Stimulated activated CD8-positive, alpha-beta memory T cell treated with anti-CD3 and anti-CD28 coated beads, Interleukin-4, amount 100 ng/mL, for 24 hours (primary cell): ENCODE measurements at regions not wholly inside any gene's neighbourhood (a gene's known extent, or its start where the extent isn't known, plus 50 kb on each side); places are given as distances from the start of the nearest gene placed in this dataset.
A peak's percentile ranks its signal among the peaks of the same experiment; 100 is the strongest.
"Not testable (repeated sequence)": the region's sequence is repeated elsewhere in the genome, so short reads cannot be mapped to it uniquely, and the experiment has no call there.

ENCODE experiments used
- DNase-seq: peaks from one replicate; pipeline ENCODE4 v3.0.0-alpha.2; 2020; ENCODE audit warnings: low read depth

DNA sequence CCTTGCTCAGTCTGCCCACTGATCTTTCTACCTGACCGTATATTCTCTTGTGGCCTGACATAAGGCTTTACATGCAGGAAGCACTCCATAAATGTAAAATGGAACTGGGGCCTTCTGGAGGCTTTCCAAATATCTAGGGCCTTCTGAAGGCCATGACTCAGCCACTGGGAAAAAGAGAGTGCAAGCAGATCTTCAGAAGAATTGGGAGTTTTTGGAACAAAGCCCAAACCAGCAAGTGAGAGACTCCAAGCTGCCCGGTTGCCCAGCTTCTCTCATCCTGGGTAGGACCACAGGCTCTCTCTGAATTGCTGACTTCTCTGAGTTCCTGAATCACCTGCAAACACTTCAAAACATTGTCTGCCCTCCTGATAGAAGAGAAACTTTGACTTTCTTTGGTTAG is 107.9 kb upstream of the BMAL1 start:
- DNase-seq, result no peak

DNA sequence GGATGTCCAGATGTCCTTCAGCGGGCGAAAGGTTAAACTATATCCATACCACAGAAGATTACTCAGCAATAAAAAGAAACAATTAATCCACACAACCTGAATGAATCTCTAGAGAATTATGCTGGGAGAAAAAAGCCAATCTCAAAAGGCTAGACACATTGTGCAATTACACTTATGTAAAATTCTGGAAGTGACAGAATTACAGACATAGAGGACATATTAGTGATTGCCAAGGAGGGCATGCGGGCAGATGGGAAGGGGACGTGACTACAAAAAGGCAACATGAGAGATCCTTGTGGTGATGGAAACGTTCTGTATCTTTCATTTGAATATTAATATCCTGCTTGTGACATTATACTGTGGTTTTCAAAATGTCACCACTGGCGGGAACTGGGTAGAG is 103.5 kb upstream of the BMAL1 start:
- DNase-seq, result no peak

DNA sequence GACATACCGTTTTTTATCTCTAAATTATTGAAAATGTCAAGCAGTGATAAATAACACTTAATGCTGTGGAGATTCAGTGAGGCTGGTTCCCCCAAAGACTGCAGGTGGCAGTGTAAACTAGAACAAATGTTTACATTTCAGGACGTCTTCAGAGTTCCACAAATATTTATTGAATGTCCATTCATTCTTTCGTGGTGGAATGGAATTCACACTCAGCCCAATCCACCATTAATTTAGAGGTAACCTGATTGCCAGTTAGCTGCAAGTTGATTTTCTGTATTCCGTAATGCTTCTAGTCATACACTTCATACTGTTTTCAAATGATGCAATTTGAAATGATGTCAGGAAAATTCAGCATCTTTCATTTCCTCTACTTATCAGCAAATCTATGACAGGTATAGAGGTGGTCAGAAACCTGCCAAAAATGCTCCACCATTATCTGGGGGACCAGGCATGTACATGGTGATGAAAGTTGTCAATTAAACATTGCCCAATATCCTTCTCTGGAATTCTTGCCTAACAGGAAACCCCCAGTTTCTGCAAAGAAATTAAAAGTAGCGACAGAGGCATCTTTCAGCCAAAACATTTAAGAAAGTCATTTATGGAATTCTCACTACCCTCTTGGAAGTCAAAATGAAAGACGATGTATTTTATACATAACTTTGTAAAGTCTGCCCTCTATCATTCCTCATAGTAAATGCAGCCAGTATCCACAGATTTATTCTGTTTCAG is 94.3 kb upstream of the BMAL1 start:
- DNase-seq, result no peak

DNA sequence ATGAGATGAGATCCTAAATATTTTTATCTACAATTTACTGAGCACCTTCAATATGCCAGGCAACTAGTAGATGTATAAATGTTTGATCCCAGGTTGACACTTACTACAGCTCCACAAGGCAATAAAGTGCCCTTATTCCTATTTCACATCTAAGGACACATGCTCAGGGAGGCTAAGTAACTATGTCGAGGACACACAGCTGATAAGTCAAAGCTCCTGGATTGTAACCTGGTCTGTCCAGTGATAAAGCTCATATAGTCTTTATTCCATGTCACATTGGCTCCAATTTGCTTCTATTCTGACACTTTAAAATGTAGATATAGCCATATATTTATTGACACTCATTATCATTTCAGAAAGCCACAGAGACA is 93.8 kb upstream of the BMAL1 start:
- DNase-seq, result no peak

DNA sequence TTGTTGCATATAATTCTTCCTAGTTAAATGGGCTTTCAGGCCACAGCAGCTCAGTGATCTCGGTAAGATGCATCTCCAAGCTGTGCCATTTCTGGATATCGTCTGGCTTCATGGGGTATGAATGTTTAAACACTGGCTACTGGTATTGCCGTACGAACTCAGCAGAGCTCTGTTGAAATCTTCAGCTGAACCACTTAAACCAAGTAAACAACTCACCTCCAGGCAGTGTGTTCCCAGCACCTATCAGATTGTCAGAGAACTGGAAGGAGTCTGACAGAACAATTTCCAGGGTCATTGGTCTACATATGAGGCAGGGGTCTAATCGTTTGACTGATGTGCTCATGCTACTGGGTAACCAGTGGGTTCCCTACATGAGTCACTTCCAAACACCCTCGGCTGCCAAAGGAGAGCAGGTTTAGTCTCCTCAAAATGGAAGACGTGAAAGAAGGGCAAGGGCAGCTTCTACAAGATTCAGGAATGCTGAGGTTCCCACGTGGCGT is 93.2 kb upstream of the BMAL1 start:
- DNase-seq, result no peak

DNA sequence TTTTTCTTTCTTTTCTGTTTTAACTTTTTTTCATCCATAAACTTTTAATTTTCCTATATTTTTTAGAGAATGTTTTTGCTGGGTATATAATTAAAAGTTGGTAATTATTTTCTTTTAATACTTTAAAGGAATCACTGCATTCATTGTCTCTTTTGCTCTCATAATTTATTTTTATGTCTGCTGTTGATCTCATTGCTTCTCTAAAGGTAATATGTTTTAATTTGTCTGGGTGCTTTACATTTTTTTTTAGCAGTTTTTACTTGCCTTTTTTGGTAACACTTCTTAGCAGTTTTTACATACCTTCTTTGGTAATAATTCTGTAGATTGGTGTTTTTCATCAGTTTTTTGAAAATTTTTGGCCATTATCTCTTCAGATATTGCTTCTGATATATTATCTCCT is 89.4 kb upstream of the BMAL1 start:
- DNase-seq, result no peak

DNA sequence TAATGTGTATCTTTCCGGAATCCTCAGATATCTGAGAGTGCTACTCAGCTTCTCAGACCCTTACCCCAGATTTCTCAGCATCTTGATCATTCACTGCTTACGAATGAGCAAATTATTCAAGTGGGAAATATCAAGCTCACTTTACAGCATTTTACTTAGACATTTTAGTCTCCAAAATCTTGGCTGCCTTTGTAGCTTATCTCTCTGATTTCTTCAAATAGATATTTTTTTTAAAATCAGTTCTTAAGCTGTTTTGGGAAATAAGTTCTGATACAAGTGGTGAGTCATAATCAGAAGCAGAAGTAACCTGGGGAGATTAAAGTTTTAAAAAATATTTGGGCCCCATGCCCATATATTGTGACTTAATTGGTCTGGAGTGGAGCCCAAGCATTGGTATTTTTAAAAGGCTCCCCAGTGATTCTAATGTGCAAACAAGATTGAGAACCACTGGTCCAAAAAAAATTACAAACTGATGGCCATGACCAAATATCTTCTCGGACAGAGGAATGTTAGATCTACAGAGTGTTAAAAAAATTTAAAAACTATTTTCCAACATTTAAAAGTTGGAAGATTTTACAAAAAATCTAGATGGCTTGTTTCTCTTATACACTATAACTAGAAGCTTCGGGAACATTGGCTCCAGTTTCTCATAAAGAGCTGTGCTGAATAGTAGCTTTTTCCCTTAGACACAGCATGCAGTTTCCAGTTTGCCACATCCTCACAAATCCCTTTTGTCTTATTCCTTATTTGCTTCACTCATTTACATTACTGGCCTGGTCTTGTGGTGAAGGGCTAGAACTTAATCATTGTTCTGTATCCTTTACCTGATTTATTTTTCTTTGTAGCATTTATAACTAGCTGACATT is 87.8 kb upstream of the BMAL1 start:
- DNase-seq, result no peak

DNA sequence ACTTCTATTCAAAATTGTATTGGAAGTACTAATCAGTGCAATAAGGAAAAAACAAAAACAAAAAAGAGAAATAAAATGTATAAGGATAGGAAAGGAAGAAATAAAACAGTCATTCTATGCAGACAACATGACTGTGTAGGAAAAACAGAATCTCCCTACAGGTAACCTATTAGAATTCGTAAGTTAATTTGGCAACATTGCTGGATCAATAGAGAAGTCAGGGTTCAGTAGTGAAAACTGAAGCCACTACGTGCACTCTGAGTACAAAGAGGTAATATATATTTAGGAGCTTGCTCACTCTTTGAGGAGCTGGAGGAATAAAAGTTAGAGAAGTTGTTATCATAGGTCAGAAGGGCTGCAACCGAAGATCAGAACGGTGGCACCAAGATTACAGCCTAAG is 84.0 kb upstream of the BMAL1 start:
- DNase-seq, result no peak

DNA sequence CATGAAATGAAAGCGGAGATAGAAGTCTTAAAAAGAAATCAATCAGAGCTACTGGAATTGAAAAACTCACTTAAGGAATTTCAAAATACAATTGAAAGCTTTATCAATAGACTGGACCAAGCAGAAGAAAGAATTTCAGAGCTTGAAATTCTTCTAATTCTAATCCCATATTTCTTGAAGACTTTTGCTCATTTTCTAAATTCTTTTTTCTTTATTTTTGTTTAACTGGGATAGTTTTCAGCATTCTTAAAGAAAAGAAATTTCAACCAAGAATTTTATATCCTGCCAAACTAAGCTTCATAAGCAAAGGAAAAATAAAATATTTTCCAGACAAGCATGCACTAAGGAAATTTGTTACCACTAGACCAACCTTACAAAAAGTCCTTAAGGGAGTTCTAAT is 80.2 kb upstream of the BMAL1 start:
- not testable (repeated sequence) for DNase-seq

DNA sequence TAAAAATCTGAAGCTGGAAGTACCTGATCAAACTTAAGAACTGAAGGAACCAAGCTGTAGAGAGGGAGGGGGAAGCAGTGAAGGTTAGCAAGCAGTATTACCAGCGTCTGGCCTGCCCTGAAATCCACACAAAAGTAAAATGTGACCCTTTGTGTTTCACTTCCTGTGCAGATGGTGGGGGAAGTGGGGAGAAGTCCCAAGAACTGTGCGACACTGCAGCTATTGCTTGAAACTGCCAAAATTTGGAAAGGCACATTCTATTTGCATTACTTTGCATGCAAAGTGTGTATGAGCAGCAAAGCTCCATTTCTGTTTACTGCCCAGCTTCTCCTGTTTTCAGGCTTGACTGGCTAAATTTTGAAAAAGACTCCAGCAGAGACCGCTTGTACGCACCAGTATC is 72.1 kb upstream of the BMAL1 start:
- no peak for DNase-seq

DNA sequence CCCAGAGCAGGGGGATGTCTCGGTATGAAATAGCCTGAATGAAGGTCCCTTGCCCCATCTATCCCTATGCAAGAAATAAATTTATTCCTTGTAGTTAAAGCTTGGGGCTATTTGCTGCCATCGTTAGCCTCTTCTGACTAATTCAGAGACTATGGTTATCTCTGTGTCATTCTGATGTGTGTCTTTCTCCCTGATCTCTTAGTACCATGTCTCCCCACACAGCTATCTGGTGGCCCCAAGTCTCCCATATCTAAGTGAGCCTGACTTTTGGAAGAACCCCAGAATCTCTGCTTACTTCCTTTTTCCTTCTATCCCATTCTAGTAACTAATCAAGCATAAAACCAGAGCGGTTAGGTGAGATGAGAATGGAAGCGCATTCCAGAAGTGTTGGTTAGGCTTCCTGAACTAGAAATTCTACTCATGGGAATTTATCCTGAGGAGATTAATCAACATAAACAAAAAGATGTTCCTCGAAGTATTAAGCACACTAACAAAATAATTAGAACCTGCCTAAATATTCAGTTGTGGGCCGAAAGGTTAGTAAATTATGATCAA is 71.4 kb upstream of the BMAL1 start:
- no peak for DNase-seq

DNA sequence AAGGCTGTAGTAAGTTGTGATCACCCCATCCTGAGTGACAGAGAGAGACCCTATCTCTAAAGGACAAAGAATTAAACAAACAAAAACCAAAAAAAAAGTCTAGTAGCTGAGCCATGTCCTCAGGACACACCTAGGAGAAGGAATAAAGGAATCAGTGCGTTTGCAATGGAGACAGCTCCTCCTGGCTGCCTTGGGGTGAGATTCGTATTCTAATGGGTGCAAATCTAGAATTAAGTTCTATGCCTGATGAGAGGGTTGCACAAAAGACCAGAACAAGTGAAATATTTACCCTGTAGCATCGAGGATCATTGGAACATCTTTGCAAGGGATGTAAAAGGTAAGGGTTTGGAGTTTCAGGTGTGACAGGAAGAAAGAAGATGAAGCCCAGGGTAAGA is 70.3 kb upstream of the BMAL1 start:
- DNase-seq, result no peak

DNA sequence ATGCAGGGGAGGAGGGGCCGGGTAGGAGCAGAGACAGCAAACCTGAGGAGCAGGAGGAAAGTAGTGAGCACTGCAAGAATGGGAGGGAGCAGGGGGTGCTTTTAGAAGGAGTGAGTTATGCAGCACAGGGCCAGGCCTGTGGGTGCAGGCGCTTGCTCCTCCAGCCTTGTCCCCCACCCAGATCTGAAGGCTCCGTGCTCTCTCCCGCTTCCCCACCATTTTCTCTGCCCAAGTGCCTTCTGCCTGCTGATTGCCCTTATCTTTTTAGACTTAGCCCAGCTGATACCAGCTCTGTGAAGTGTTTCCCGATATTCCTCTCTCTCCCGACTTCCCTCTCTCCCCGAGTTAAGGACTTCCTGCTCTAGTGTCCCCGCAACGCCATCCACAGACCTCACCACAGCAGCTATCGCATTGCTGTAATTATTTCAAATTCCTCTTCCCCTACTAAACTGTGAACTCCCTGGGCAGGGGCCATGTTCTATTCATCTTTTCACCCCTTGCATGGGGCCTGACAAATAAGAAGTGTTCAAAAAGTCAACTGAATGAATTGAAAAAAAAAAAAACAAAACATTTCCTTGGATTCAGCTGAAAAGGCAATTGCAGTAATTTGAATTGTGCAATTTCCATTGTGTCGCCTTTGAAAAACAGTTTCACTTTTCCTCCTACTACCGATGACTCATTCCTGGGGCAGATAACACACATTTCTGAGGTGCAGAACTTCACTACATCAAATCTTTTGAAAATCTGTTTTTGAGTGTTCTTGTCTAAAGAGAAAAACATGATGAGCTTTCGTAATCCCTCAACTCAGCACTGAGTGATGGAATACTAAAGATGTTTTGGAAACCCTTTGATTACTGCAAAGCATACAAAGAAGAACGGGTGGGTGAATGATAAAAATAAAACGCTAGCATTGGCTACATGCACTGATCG is 69.7 kb upstream of the BMAL1 start:
- DNase-seq, result no peak

DNA sequence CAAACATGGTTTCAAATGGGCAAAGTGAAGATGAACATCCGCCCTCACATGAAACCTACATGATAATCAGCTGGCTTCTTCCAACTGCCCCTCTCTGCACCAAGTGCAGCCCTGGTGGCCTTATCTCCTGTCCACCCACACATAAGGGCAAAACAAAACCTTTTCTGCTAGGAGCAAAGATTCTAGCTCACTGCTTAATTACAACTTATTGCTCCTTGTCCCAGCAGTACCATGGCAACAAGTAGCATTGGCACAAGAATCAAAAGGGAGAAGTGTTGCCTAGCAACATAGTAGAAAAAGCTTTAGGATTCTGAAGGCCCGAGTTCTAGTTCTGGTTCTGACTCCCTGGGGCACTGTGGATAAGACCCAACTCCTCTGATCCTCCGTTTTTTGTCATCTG is 68.7 kb upstream of the BMAL1 start:
- DNase-seq, result no peak

DNA sequence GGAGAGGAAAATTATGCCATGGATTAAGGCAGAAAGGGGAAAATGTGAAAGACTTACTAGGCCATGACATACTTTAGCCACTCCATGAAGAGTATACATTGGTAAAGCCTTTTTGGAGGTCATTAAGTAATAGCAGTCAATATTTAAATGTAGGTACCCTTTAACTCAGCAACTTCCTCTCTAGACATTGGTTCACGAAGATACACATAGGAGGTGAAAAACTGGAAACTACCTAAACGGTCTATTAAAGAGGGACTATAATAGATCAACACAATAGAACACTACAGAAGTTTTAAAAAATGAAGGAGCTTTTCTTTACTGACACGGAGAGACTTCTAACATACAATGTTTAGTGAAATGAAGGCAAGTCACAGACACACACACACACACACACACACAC is 68.2 kb upstream of the BMAL1 start:
- DNase-seq, result no peak

DNA sequence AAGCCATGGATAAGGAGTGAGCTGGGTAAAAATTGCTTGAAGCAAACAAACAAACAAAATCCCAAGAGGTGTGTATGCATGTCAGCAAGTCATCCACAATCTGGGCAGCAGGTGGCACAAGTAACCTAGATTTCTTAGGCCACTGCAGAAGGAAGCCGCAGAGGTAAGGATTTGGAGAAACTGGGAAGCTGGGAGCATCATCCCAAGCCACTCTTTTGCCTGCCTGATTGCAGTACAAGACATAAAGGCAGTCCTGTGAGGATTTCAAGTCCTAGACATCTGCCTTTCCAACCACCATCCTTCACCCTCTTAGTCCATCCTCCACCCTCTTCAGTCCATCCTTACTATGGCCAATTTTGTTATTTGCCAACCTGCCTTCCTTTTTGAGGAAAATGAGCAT is 67.2 kb upstream of the BMAL1 start:
- no peak for DNase-seq

DNA sequence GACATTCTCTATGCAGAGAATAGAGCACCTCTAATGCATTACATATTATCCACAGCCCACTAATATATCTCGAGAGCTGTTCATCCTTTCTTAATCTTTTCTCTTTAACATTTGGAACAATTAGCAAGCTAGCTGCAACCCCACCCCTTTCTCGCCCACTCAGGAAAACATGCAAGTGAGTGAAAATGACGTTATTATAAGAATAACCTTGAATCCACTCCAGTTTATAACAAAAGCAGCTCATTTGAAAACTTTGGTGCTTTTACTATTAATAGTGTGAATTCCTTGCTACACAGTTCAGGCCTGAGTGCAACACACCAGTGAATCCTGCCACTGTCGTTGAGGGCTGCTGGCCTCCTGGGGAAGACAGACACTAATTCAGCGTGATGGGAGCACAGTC is 63.3 kb upstream of the BMAL1 start:
- DNase-seq, result no peak

DNA sequence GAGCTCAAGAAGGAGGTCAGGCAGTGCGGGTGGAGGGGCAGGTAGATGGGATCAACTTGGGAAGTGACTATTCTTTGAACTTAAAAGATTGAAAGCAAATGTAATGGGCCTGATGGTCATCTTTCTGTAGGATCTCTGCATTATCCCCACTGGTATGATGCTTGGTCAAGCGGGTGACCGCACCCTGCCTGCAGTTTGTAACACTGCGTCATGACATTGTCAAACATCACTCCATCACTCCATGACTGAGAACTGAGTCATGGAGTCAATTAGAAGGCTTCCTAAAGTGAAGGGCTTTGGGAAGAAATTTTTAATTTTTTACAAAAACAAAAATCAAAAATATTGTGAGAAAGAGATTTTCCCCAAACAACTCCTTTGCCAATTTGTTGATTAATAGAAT is 62.4 kb upstream of the BMAL1 start:
- DNase-seq, result no peak

DNA sequence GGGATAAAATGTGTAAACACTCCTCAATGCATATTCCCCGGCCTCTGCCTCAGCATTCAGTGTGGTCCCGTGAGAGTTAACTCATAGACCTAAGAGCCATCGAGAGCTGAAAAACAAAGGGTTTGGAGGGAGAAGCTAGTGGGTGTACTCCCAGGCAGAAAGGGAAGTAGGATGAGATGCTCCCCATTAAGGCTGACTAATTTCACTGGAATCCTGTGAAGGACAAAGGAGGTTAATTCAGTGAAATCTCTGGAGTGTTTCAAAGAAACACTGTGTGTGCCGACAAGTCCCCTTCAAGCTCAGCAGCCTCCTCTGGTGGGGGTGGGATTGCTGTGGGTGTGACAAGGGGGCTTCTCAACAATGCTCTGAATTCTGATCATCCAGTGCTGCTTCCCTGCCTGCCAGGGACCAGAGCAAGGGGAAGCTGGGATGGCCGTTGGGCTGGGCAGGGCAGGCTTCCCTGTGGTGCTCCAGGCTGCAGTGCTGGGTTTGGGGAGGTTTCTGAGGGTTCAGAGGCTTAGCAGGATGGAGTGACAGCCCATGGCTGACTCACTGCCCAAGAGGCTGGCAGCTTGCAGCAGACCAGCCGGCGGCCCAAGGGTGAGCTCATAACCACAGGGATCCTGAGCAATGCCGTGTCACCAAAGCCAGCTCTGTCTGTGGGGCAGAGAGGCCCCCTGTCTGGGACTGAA is 61.4 kb upstream of the BMAL1 start:
- peak; percentile 9 for DNase-seq

DNA sequence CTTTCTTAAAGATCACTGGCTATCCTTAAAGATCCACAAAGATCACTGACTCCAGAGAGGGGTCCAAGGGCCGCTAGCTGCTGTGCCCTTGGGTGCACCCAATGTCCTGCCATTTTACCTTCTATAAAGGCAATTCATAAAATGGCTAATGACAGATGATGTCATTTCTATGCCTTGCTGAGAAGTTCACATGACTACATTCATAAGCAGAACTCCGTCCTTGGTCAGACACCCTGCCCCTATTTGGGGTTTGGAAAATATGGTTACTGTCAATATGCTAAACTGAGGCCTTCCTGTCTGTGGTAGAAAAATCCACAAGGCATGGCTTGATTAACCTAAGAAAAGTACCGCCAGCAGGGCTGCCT is 60.9 kb upstream of the BMAL1 start:
- no peak for DNase-seq

DNA sequence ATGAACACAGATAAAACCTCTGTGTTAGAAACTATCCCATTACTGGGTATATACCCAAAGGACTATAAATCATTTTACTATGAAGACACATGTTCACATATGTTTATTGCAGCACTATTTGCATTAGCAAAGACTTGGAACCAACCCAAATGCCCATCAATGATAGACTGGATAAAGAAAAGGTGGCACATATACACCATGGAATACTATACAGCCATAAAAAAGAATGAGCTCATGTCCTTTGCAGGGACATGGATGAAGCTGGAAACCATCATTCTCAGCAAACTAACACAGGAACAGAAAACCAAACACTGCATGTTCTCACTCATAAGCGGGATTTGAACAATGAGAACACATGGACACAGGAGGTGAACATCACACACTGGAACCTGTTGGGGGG is 58.9 kb upstream of the BMAL1 start:
- not testable (repeated sequence) for DNase-seq

DNA sequence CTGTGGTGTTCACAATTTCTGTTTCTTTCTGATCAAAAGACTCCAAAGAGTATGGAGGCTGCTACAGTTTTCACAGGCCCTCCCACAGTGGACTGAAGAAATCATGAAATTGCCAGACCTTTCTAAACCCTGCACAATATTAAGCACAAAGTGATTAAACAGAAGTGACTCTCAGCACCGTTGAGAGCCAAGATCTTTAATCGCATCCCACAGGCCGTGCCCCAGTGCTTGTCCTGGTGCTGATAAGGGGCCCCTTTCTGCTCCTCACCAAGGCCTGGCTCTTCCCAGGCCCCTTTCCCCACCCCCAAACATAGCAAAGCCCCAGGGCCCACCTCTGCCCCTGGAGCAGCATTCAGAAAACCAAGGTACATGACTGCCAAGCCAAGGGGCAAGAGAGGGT is 57.4 kb upstream of the BMAL1 start:
- no peak for DNase-seq
